ENCODE measurements at regions not wholly inside any gene's neighbourhood (a gene's known extent, or its start where the extent isn't known, plus 50 kb on each side); places are given as distances from the start of the nearest gene placed in this dataset.

GRCh38 chr18:35797948-35798347 is 174.5 kb upstream of the RMP24 start:
- H3K27ac Mint-ChIP-seq = no peak overlapping the region
- H3K4me1 ChIP-seq = peaks cover 7% of the 10 kb centered on the region
- no peak overlapping the region for H3K27ac ChIP-seq
- peak; percentile 44 for DNase-seq (ENCODE audit: low spot score)
- H3K36me3 ChIP-seq = no peaks in the 10 kb centered on the region
- H3K9ac ChIP-seq = no peak overlapping the region
- H3K9me3 Mint-ChIP-seq = no peaks in the 10 kb centered on the region
- no peaks in the 10 kb centered on the region for H3K36me3 Mint-ChIP-seq
- H3K4me3 Mint-ChIP-seq = no peak overlapping the region
- TF ChIP-seq CTCF (IDR thresholded peaks at IDR 0.05) (no peak), EZH2 (IDR thresholded peaks at IDR 0.05) (no peak), EZH2phosphoT487 (IDR thresholded peaks at IDR 0.05) (no peak)
- no peak overlapping the region for H2AFZ ChIP-seq (replicated peaks)
- no peaks in the 10 kb centered on the region for H3K27me3 ChIP-seq
- H3K27me3 Mint-ChIP-seq (ENCODE audit: insufficient read depth, low read depth) = no peaks in the 10 kb centered on the region
- H3K4me1 Mint-ChIP-seq = peaks cover 4% of the 10 kb centered on the region
- H3K9me3 ChIP-seq (ENCODE audit: low read depth) = no peaks in the 10 kb centered on the region
- H3K4me2 ChIP-seq = peak overlapping the region; percentile 3
- H3F3A ChIP-seq (ENCODE audit: low read depth) = no peaks in the 10 kb centered on the region
- no peaks in the 10 kb centered on the region for H3K79me2 ChIP-seq (ENCODE audit: low read depth)
- no peak overlapping the region for H3K4me3 ChIP-seq
- H4K20me1 ChIP-seq (ENCODE audit: low read depth) = no peaks in the 10 kb centered on the region

- no peak overlapping the region for H2AFZ ChIP-seq (replicated peaks)
- no peaks in the 10 kb centered on the region for H3K4me1 Mint-ChIP-seq
Measured at GRCh38 chr18:35803551-35803950, 168.9 kb upstream of the RMP24 start.

GRCh38 chr18:35804377-35804776 is 168.1 kb upstream of the RMP24 start:
- no peaks in the 10 kb centered on the region for H3K4me1 ChIP-seq
- no peaks in the 10 kb centered on the region for H3K27me3 ChIP-seq
- Mint-ChIP-seq H3K4me3 (no peak overlapping the region), H3K27me3 (ENCODE audit: insufficient read depth, low read depth) (no peaks in the 10 kb centered on the region), H3K9me3 (no peaks in the 10 kb centered on the region), H3K27ac (no peak overlapping the region), H3K4me1 (no peaks in the 10 kb centered on the region), H3K36me3 (no peaks in the 10 kb centered on the region)
- no peak overlapping the region for H3K27ac ChIP-seq
- no peaks in the 10 kb centered on the region for H3K9me3 ChIP-seq (ENCODE audit: low read depth)
- H3K79me2 ChIP-seq (ENCODE audit: low read depth) = no peaks in the 10 kb centered on the region
- TF ChIP-seq CTCF (IDR thresholded peaks at IDR 0.05) (no peak), EZH2 (IDR thresholded peaks at IDR 0.05) (no peak), EZH2phosphoT487 (IDR thresholded peaks at IDR 0.05) (no peak)
- no peak overlapping the region for H3K4me2 ChIP-seq
- no peak overlapping the region for H3K9ac ChIP-seq
- no peaks in the 10 kb centered on the region for H3K36me3 ChIP-seq
- no peak for DNase-seq (ENCODE audit: low spot score)
- H3K4me3 ChIP-seq = no peak overlapping the region
- H2AFZ ChIP-seq (replicated peaks) = no peak overlapping the region
- no peaks in the 10 kb centered on the region for H3F3A ChIP-seq (ENCODE audit: low read depth)
- no peaks in the 10 kb centered on the region for H4K20me1 ChIP-seq (ENCODE audit: low read depth)

More at GRCh38 chr18:35803551-35803950, 168.9 kb upstream of the RMP24 start:
- TF ChIP-seq CTCF (IDR thresholded peaks at IDR 0.05) (no peak), EZH2 (IDR thresholded peaks at IDR 0.05) (no peak), EZH2phosphoT487 (IDR thresholded peaks at IDR 0.05) (no peak)
- H3K36me3 ChIP-seq = no peaks in the 10 kb centered on the region
- no peak overlapping the region for H3K27ac ChIP-seq
- no peaks in the 10 kb centered on the region for H3K27me3 ChIP-seq
- Mint-ChIP-seq H3K27me3 (ENCODE audit: insufficient read depth, low read depth) (no peaks in the 10 kb centered on the region), H3K36me3 (no peaks in the 10 kb centered on the region), H3K9me3 (no peaks in the 10 kb centered on the region), H3K4me3 (no peak overlapping the region), H3K27ac (peak overlapping the region; percentile 69)
- no peak overlapping the region for H3K9ac ChIP-seq
- no peaks in the 10 kb centered on the region for H3K9me3 ChIP-seq (ENCODE audit: low read depth)
- no peak overlapping the region for H3K4me3 ChIP-seq
- no peak overlapping the region for H3K4me2 ChIP-seq
- no peak for DNase-seq (ENCODE audit: low spot score)
- no peaks in the 10 kb centered on the region for H4K20me1 ChIP-seq (ENCODE audit: low read depth)
- H3K4me1 ChIP-seq = no peaks in the 10 kb centered on the region
- no peaks in the 10 kb centered on the region for H3K79me2 ChIP-seq (ENCODE audit: low read depth)
- H3F3A ChIP-seq (ENCODE audit: low read depth) = no peaks in the 10 kb centered on the region

All from neural progenitor cell (in vitro differentiated cells).